ENCODE measurements at regions not wholly inside any gene's neighbourhood (a gene's known extent, or its start where the extent isn't known, plus 50 kb on each side); places are given as distances from the start of the nearest gene placed in this dataset.

DNA sequence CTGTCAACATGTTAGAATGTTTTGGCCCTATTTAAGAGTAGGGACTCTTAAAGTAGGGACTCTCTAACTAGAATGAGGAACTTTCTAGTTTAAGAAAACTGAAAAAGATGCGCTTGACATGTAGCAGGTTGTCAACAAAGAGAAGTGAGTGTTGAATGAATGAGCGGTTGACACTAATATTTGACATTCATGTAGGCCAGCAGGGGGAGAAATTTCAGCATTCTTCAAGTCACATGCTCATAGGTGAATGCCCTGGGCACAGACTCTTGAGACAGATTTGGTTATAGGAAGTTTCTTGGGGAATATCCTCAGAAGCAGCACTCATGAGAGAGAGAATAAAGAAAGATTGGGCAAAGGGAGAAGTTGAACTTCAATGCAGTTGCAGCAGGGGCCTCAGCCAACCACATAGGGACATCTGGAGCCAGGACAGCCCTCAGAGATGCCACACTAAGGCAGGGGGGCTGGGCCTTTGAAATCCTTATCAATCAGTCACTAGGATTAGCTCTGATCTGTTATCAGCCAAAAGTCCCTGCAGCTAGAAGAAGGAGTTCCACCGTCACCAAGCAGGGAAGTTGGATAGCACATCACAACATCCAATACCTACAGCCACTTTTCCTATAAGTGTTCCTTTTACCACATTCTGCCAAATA is 145.1 kb upstream of the FKBP1C start:
- Histone ChIP-seq H3K27ac (ENCODE audit: insufficient read depth, low read depth, low read length, poor library complexity, severe bottlenecking) (no peak overlapping the region), H3K36me3 (ENCODE audit: control insufficient read depth, insufficient read depth, low read length) (no peaks in the 10 kb centered on the region), H3K4me3 (ENCODE audit: insufficient read depth, low read depth, low read length) (no peak overlapping the region), H3K9me3 (ENCODE audit: control insufficient read depth, low read length) (no peaks in the 10 kb centered on the region), H3K27me3 (ENCODE audit: control insufficient read depth, insufficient read depth, low read length, poor library complexity, severe bottlenecking) (no peaks in the 10 kb centered on the region), H3K4me1 (ENCODE audit: control insufficient read depth, insufficient read depth, low read length) (no peaks in the 10 kb centered on the region)
- 54 to 61% methylated on average over 3 of the region's 3 CpGs for WGBS, 2 experiments

GRCh38 chr6:63094947-63095346 is 116.3 kb upstream of the FKBP1C start:
- Histone ChIP-seq H3K4me1 (ENCODE audit: control insufficient read depth, insufficient read depth, low read length) (no peaks in the 10 kb centered on the region), H3K36me3 (ENCODE audit: control insufficient read depth, insufficient read depth, low read length) (no peaks in the 10 kb centered on the region), H3K9me3 (ENCODE audit: control insufficient read depth, low read length) (no peaks in the 10 kb centered on the region), H3K27ac (ENCODE audit: insufficient read depth, low read depth, low read length, poor library complexity, severe bottlenecking) (no peak overlapping the region), H3K4me3 (ENCODE audit: insufficient read depth, low read depth, low read length) (no peak overlapping the region), H3K27me3 (ENCODE audit: control insufficient read depth, insufficient read depth, low read length, poor library complexity, severe bottlenecking) (no peaks in the 10 kb centered on the region)
- 95 to 96% methylated on average over 5 to 6 of the region's 6 CpGs for WGBS, 2 experiments

GRCh38 chr6:63097222-63097621 is 114.0 kb upstream of the FKBP1C start:
- Histone ChIP-seq H3K9me3 (ENCODE audit: control insufficient read depth, low read length) (no peaks in the 10 kb centered on the region), H3K4me1 (ENCODE audit: control insufficient read depth, insufficient read depth, low read length) (no peaks in the 10 kb centered on the region), H3K27me3 (ENCODE audit: control insufficient read depth, insufficient read depth, low read length, poor library complexity, severe bottlenecking) (no peaks in the 10 kb centered on the region), H3K27ac (ENCODE audit: insufficient read depth, low read depth, low read length, poor library complexity, severe bottlenecking) (no peak overlapping the region), H3K36me3 (ENCODE audit: control insufficient read depth, insufficient read depth, low read length) (no peaks in the 10 kb centered on the region), H3K4me3 (ENCODE audit: insufficient read depth, low read depth, low read length) (no peak overlapping the region)
- no CpG with 5 or more reads among the region's 1 CpG for WGBS, 2 experiments

GRCh38 chr6:63098789-63099188 is 112.5 kb upstream of the FKBP1C start:
- Histone ChIP-seq H3K4me1 (ENCODE audit: control insufficient read depth, insufficient read depth, low read length) (no peaks in the 10 kb centered on the region), H3K4me3 (ENCODE audit: insufficient read depth, low read depth, low read length) (no peak overlapping the region), H3K27me3 (ENCODE audit: control insufficient read depth, insufficient read depth, low read length, poor library complexity, severe bottlenecking) (no peaks in the 10 kb centered on the region), H3K27ac (ENCODE audit: insufficient read depth, low read depth, low read length, poor library complexity, severe bottlenecking) (no peak overlapping the region), H3K9me3 (ENCODE audit: control insufficient read depth, low read length) (no peaks in the 10 kb centered on the region), H3K36me3 (ENCODE audit: control insufficient read depth, insufficient read depth, low read length) (no peaks in the 10 kb centered on the region)
- WGBS, 2 experiments: 71 to 74% methylated on average over 4 of the region's 4 CpGs

DNA sequence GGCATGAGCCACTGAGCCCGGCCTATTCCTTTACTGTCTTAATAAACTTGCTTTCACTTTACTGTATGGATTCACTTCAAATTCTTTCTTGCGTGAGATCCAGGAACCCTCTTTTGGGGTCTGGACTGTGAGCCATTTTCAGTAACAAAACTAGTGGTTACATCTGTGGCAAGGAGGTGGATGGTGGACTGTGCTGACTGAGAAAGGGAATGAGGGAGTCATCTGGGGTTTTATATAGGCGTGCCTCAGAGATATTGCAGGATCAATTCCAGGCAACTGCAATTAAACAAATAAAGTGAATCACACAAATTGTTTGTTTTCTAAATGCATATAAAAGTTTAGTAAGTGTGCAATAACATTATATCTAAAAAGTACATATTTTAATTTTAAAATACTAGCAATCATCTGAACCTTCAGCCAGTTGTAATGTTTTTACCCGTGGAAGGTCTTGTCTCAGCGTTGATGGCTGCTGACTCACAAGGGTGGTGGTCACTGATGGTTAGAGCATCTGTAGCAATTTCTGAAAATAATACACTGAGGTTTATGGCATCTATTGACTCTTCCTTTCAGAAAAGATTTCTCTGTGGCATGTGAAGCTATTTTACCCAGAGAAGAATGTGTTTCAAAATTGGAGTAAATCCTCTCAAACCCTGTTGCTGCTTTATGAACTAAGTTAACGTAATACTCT is 111.4 kb upstream of the FKBP1C start:
- Histone ChIP-seq H3K36me3 (ENCODE audit: control insufficient read depth, insufficient read depth, low read length) (no peaks in the 10 kb centered on the region), H3K27me3 (ENCODE audit: control insufficient read depth, insufficient read depth, low read length, poor library complexity, severe bottlenecking) (no peaks in the 10 kb centered on the region), H3K9me3 (ENCODE audit: control insufficient read depth, low read length) (no peaks in the 10 kb centered on the region), H3K4me3 (ENCODE audit: insufficient read depth, low read depth, low read length) (no peak overlapping the region), H3K4me1 (ENCODE audit: control insufficient read depth, insufficient read depth, low read length) (no peaks in the 10 kb centered on the region), H3K27ac (ENCODE audit: insufficient read depth, low read depth, low read length, poor library complexity, severe bottlenecking) (no peak overlapping the region)
- 97 to 98% methylated on average over 6 of the region's 6 CpGs for WGBS, 2 experiments

DNA sequence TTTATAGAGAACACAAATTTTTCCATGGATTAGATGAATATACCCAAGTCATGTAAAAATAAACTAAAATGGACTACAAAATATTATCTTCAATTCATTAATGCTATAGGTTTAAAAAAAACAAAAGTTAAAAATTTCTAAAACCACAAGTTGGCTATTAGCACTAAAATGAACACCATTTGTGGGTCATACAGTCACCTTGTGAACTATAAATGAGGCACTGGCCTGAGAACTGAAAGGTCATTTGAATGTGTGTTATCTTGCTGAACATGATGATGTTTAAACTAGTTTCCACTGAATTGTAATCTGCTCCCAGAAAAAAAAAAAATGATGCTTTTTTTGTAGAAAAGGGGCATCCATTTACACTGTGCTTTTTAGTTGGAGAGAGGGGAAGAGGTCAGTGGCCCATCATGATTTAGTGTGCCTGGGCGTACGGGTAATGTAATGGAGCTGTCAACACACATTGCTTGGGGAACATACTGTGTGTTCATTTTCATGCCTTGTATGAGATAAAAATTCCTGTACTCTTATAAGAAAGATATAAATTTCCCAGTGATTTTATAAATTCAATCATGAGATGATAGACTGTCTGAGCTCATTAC is 96.6 kb upstream of the FKBP1C start:
- H3K9me3 ChIP-seq (ENCODE audit: control insufficient read depth, low read length): no peaks in the 10 kb centered on the region
- 85 to 92% methylated on average over 2 of the region's 2 CpGs for WGBS, 2 experiments

GRCh38 chr6:63121166-63121565 is 90.1 kb upstream of the FKBP1C start:
- no peaks in the 10 kb centered on the region for H3K27me3 ChIP-seq (ENCODE audit: control insufficient read depth, insufficient read depth, low read length, poor library complexity, severe bottlenecking)
- no peaks in the 10 kb centered on the region for H3K36me3 ChIP-seq (ENCODE audit: control insufficient read depth, insufficient read depth, low read length)
- no peaks in the 10 kb centered on the region for H3K4me1 ChIP-seq (ENCODE audit: control insufficient read depth, insufficient read depth, low read length)
- 82 to 84% methylated on average over 1 of the region's 2 CpGs for WGBS, 2 experiments
- H3K27ac ChIP-seq (ENCODE audit: insufficient read depth, low read depth, low read length, poor library complexity, severe bottlenecking): no peak overlapping the region
- no peaks in the 10 kb centered on the region for H3K9me3 ChIP-seq (ENCODE audit: control insufficient read depth, low read length)
- no peak overlapping the region for H3K4me3 ChIP-seq (ENCODE audit: insufficient read depth, low read depth, low read length)

More for the DNA sequence above, 96.6 kb upstream of the FKBP1C start:
- no peak overlapping the region for H3K27ac ChIP-seq (ENCODE audit: insufficient read depth, low read depth, low read length, poor library complexity, severe bottlenecking)
- no peaks in the 10 kb centered on the region for H3K27me3 ChIP-seq (ENCODE audit: control insufficient read depth, insufficient read depth, low read length, poor library complexity, severe bottlenecking)
- no peaks in the 10 kb centered on the region for H3K36me3 ChIP-seq (ENCODE audit: control insufficient read depth, insufficient read depth, low read length)
- no peak overlapping the region for H3K4me3 ChIP-seq (ENCODE audit: insufficient read depth, low read depth, low read length)
- no peaks in the 10 kb centered on the region for H3K4me1 ChIP-seq (ENCODE audit: control insufficient read depth, insufficient read depth, low read length)

DNA sequence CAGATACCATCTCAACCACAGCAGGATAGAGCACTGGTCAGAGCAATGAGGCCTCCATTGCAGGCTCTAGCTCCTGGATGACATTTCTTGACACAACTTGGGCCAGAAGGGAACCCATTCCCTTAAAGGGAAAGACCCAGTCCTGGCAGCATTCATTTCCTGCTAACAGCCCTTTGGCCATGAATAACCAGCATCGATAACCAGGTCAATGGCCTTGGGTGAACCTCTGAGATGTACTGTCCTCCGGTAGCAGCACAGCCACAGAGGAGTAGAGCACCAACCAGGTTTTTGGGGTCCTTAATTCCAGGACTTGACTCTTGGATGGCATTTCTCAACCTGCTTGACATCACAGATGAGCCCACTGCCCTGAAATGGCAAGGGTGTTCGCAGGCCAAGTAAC is 71.2 kb upstream of the FKBP1C start:
- WGBS, 2 experiments: 93 to 96% methylated on average over 3 of the region's 3 CpGs
- no peak overlapping the region for H3K4me3 ChIP-seq (ENCODE audit: insufficient read depth, low read depth, low read length)
- H3K9me3 ChIP-seq (ENCODE audit: control insufficient read depth, low read length): peaks cover 3% of the 10 kb centered on the region
- H3K27me3 ChIP-seq (ENCODE audit: control insufficient read depth, insufficient read depth, low read length, poor library complexity, severe bottlenecking): no peaks in the 10 kb centered on the region
- H3K4me1 ChIP-seq (ENCODE audit: control insufficient read depth, insufficient read depth, low read length): no peaks in the 10 kb centered on the region
- H3K36me3 ChIP-seq (ENCODE audit: control insufficient read depth, insufficient read depth, low read length): no peaks in the 10 kb centered on the region
- no peak overlapping the region for H3K27ac ChIP-seq (ENCODE audit: insufficient read depth, low read depth, low read length, poor library complexity, severe bottlenecking)

- H3K27ac ChIP-seq (ENCODE audit: insufficient read depth, low read depth, low read length, poor library complexity, severe bottlenecking): no peak overlapping the region
- H3K9me3 ChIP-seq (ENCODE audit: control insufficient read depth, low read length): peaks cover 3% of the 10 kb centered on the region
- WGBS, 2 experiments: 89 to 90% methylated on average over 2 of the region's 2 CpGs
- H3K4me1 ChIP-seq (ENCODE audit: control insufficient read depth, insufficient read depth, low read length): no peaks in the 10 kb centered on the region
- H3K36me3 ChIP-seq (ENCODE audit: control insufficient read depth, insufficient read depth, low read length): no peaks in the 10 kb centered on the region
- no peak overlapping the region for H3K4me3 ChIP-seq (ENCODE audit: insufficient read depth, low read depth, low read length)
- H3K27me3 ChIP-seq (ENCODE audit: control insufficient read depth, insufficient read depth, low read length, poor library complexity, severe bottlenecking): no peaks in the 10 kb centered on the region
Measured at GRCh38 chr6:63140692-63141318, 70.5 kb upstream of the FKBP1C start.

- no peaks in the 10 kb centered on the region for H3K36me3 ChIP-seq (ENCODE audit: control insufficient read depth, insufficient read depth, low read length)
- H3K27ac ChIP-seq (ENCODE audit: insufficient read depth, low read depth, low read length, poor library complexity, severe bottlenecking): no peak overlapping the region
Measured at GRCh38 chr6:63149730-63150129, 61.5 kb upstream of the FKBP1C start.

More at GRCh38 chr6:63149730-63150129, 61.5 kb upstream of the FKBP1C start:
- Histone ChIP-seq H3K4me1 (ENCODE audit: control insufficient read depth, insufficient read depth, low read length) (no peaks in the 10 kb centered on the region), H3K9me3 (ENCODE audit: control insufficient read depth, low read length) (no peaks in the 10 kb centered on the region), H3K4me3 (ENCODE audit: insufficient read depth, low read depth, low read length) (no peak overlapping the region), H3K27me3 (ENCODE audit: control insufficient read depth, insufficient read depth, low read length, poor library complexity, severe bottlenecking) (no peaks in the 10 kb centered on the region)
